H1 (cell line): ENCODE measurements at regions not wholly inside any gene's neighbourhood (a gene's known extent, or its start where the extent isn't known, plus 50 kb on each side); places are given as distances from the start of the nearest gene placed in this dataset.

Experiments
- CTCF ChIA-PET: fragments of 300-600 bp; sonication (Branson Sonifier 250); formaldehyde crosslinking; loops from one replicate; lab custom pipeline; 2021; ENCODE audit not compliant: partially characterized antibody; lab: Charles Lee
- POLR2A ChIA-PET: fragments of 300-600 bp; sonication (Branson Sonifier 250); formaldehyde crosslinking; loops from one replicate; lab custom pipeline; 2021; ENCODE audit warnings: inconsistent platforms; ENCODE audit not compliant: partially characterized antibody; lab: Charles Lee
- DNase-seq, 2 experiments: peaks; one replicate each; pipeline versions ENCODE4 v3.0.0 to v3.0.0-alpha.2; 2010 to 2022; ENCODE audit warnings: low spot score in 2 of 2, low read depth in 1 of 2, mixed read lengths in 1 of 2
- FAIRE-seq: peaks from 2 replicates; lab custom pipeline; 2011; peaks lifted over from hg19 to GRCh38; lab: Jason Lieb, UNC
- H2AFZ ChIP-seq: 2 replicates; pipeline ENCODE4 v1.8.1; 2012; ENCODE audit warnings: low read length, inconsistent platforms
- H2AK5ac ChIP-seq: 2 replicates; pipeline ENCODE4 v1.6.1; 2013; ENCODE audit warnings: low read depth, low read length
- H2BK120ac ChIP-seq: replicated peaks from 2 replicates; pipeline ENCODE3; 2013; ENCODE audit warnings: low read depth, low read length, inconsistent platforms
- H2BK12ac ChIP-seq: 2 replicates; pipeline ENCODE4 v1.6.1; 2013; ENCODE audit warnings: low read depth, low read length
- H2BK15ac ChIP-seq: 2 replicates; pipeline ENCODE4 v1.6.1; 2013; ENCODE audit warnings: low read length
- H2BK20ac ChIP-seq: 2 replicates; pipeline ENCODE4 v1.6.1; 2013; ENCODE audit warnings: low read length
- H2BK5ac ChIP-seq: 2 replicates; pipeline ENCODE4 v1.6.1; 2013; ENCODE audit warnings: low read depth, low read length
- H3K14ac ChIP-seq: 2 replicates; pipeline ENCODE4 v1.6.1; 2013; ENCODE audit warnings: inconsistent platforms; ENCODE audit not compliant: insufficient read length
- H3K18ac ChIP-seq: 2 replicates; pipeline ENCODE4 v1.6.1; 2013; ENCODE audit warnings: low read length; ENCODE audit errors: extremely low read depth
- H3K23ac ChIP-seq: 2 replicates; pipeline ENCODE4 v1.6.1; 2013; ENCODE audit warnings: inconsistent platforms; ENCODE audit not compliant: insufficient read length
- H3K23me2 ChIP-seq: 2 replicates; pipeline ENCODE4 v1.6.1; 2013; ENCODE audit warnings: low read depth, low read length
- H3K27ac ChIP-seq: 2 replicates; pipeline ENCODE4 v1.6.1; 2011; ENCODE audit warnings: low read depth, low read length, inconsistent platforms
- H3K27me3 ChIP-seq, 4 experiments: replicated peaks in 1 of 4; 1 replicate in 1 of 4; 2 replicates in 3 of 4; pipeline versions ENCODE4 v1.6.1 to v1.8.1; 2011 to 2013; ENCODE audit warnings: low read length in 3 of 4, mild to moderate bottlenecking in 3 of 4, inconsistent platforms in 2 of 4, mixed read lengths in 2 of 4, moderate library complexity in 1 of 4; ENCODE audit not compliant: control insufficient read depth in 3 of 4, insufficient read depth in 3 of 4; ENCODE audit errors: extremely low read depth in 1 of 4
- H3K36me3 ChIP-seq, 4 experiments: 2 replicates each; pipeline versions ENCODE4 v1.6.1 to v1.8.1; 2011 to 2013; ENCODE audit warnings: mild to moderate bottlenecking in 4 of 4, low read length in 3 of 4, moderate library complexity in 2 of 4, control low read depth in 1 of 4, inconsistent platforms in 1 of 4; ENCODE audit not compliant: insufficient read depth in 4 of 4, control insufficient read depth in 2 of 4
- H3K4ac ChIP-seq: replicated peaks from 2 replicates; pipeline ENCODE3; 2013; ENCODE audit warnings: low read length, low read depth, mixed read lengths, inconsistent platforms; ENCODE audit not compliant: insufficient read length
- H3K4me1 ChIP-seq, 4 experiments: replicated peaks in 1 of 4; 1 replicate in 1 of 4; 2 replicates in 3 of 4; pipeline versions ENCODE4 v1.6.1 to v1.8.1; 2011 to 2013; ENCODE audit warnings: low read length in 3 of 4, inconsistent platforms in 2 of 4, mixed read lengths in 1 of 4; ENCODE audit not compliant: insufficient read depth in 4 of 4, control insufficient read depth in 3 of 4
- H3K4me2 ChIP-seq, 2 experiments: 2 replicates each; pipeline versions ENCODE4 v1.6.1 to v1.8.1; 2011 to 2013; ENCODE audit warnings: low read depth in 2 of 2, low read length in 2 of 2, control low read depth in 1 of 2, inconsistent platforms in 1 of 2, mild to moderate bottlenecking in 1 of 2; ENCODE audit not compliant: insufficient read depth in 1 of 2
- H3K4me3 ChIP-seq, 4 experiments: fragments of 200-600, 300-600 bp in 1 of 4; sonication (generic), shearing (Covaris generic), sonication (Bioruptor Twin) in 1 of 4; 2 replicates each; pipeline versions ENCODE4 v1.5.1 to v1.8.1; 2011 to 2016; ENCODE audit warnings: low read length in 4 of 4, low read depth in 3 of 4, control low read depth in 2 of 4, inconsistent platforms in 2 of 4, mild to moderate bottlenecking in 2 of 4, mixed read lengths in 1 of 4, moderate library complexity in 1 of 4; ENCODE audit not compliant: insufficient read depth in 2 of 4; ENCODE audit errors: extremely low read depth in 1 of 4
- H3K56ac ChIP-seq: replicated peaks from 2 replicates; pipeline ENCODE3; 2013; ENCODE audit warnings: low read depth, mild to moderate bottlenecking, mixed read lengths, low read length, inconsistent platforms; ENCODE audit not compliant: insufficient read length
- H3K79me1 ChIP-seq: 2 replicates; pipeline ENCODE4 v1.6.1; 2013; ENCODE audit warnings: low read depth, low read length, control low read depth
- H3K79me2 ChIP-seq, 2 experiments: 2 replicates each; pipeline versions ENCODE4 v1.6.1 to v1.8.1; 2012 to 2013; ENCODE audit warnings: low read length in 2 of 2, mild to moderate bottlenecking in 2 of 2, inconsistent platforms in 1 of 2; ENCODE audit not compliant: insufficient read depth in 2 of 2, control insufficient read depth in 1 of 2
- H3K9ac ChIP-seq, 4 experiments: replicated peaks in 1 of 4; 1 replicate in 1 of 4; 2 replicates in 3 of 4; pipeline versions ENCODE4 v1.6.1 to v1.8.1; 2011 to 2013; ENCODE audit warnings: low read depth in 3 of 4, low read length in 3 of 4, control low read depth in 2 of 4, mild to moderate bottlenecking in 2 of 4, moderate library complexity in 2 of 4, inconsistent platforms in 1 of 4; ENCODE audit errors: extremely low read depth in 1 of 4
- H3K9me3 ChIP-seq, 2 experiments: 2 replicates each; pipeline versions ENCODE4 v1.6.1 to v1.8.1; 2012 to 2013; ENCODE audit warnings: mild to moderate bottlenecking in 2 of 2, moderate library complexity in 2 of 2, control low read depth in 1 of 2, inconsistent platforms in 1 of 2, low read depth in 1 of 2, low read length in 1 of 2, mixed read lengths in 1 of 2; ENCODE audit not compliant: insufficient read depth in 2 of 2
- H4K20me1 ChIP-seq, 2 experiments: replicated peaks in 1 of 2; 2 replicates each; pipeline versions ENCODE3 to v1.8.1; 2011 to 2013; ENCODE audit warnings: inconsistent platforms in 2 of 2, low read length in 2 of 2, mild to moderate bottlenecking in 1 of 2; ENCODE audit not compliant: insufficient read depth in 2 of 2, control insufficient read depth in 1 of 2
- H4K5ac ChIP-seq: 2 replicates; pipeline ENCODE4 v1.6.1; 2013; ENCODE audit warnings: low read length, low read depth, mixed read lengths, inconsistent platforms; ENCODE audit not compliant: insufficient read length
- H4K8ac ChIP-seq: 2 replicates; pipeline ENCODE4 v1.8.0; 2013; ENCODE audit warnings: mild to moderate bottlenecking, moderate library complexity, low read length, inconsistent platforms; ENCODE audit not compliant: insufficient read depth; ENCODE audit errors: extremely low read depth
- H4K91ac ChIP-seq: replicated peaks from 2 replicates; pipeline ENCODE3; 2013; ENCODE audit warnings: low read length, mixed read lengths, inconsistent platforms; ENCODE audit not compliant: insufficient read length
- EP300 ChIP-seq, 2 experiments: IDR thresholded peaks; 1 replicate in 1 of 2; 2 replicates in 1 of 2; pipeline ENCODE4 v1.6.1; 2011 to 2012; ENCODE audit warnings: low read depth in 2 of 2, low read length in 2 of 2, mild to moderate bottlenecking in 2 of 2, borderline replicate concordance in 1 of 2, inconsistent platforms in 1 of 2, moderate library complexity in 1 of 2
- GABPA ChIP-seq: IDR thresholded peaks from 2 replicates; pipeline ENCODE4 v1.6.1; 2011; ENCODE audit warnings: mild to moderate bottlenecking, low read length, moderate library complexity, borderline replicate concordance; ENCODE audit not compliant: insufficient read depth
- RFX5 ChIP-seq: IDR thresholded peaks from 2 replicates; pipeline ENCODE4 v1.6.1; 2011; ENCODE audit warnings: low read depth, low read length, improper control_type of control experiment, borderline replicate concordance
- SUZ12 ChIP-seq: fragments of 200-600 bp; sonication (generic); IDR thresholded peaks from 2 replicates; pipeline ENCODE4 v1.6.1; 2012; ENCODE audit warnings: mild to moderate bottlenecking, inconsistent platforms, low read length, moderate library complexity, mixed read lengths
- WGBS, 2 experiments: shearing (Covaris generic) in 1 of 2; methylation state at CpG; one replicate each; pipeline versions ENCODE4 v1.1.6 to v1.1.7; 2013 to 2015; ENCODE audit warnings: low lambda C conversion rate in 2 of 2, mixed read lengths in 2 of 2, inconsistent platforms in 1 of 2, low coverage in 1 of 2, missing lambda C conversion rate in 1 of 2; ENCODE audit not compliant: insufficient replicate concordance in 2 of 2, insufficient coverage in 1 of 2, insufficient read length in 1 of 2; ENCODE audit errors: extremely low coverage in 1 of 2, missing lambda C conversion rate in 1 of 2; 5-methylcytosine and 5-hydroxymethylcytosine counted together

- Histone ChIP-seq H3K18ac (no peak overlapping the region), H2AFZ (no peak overlapping the region), H4K20me1 (no peaks in the 10 kb centered on the region), H2BK12ac (no peak overlapping the region), H3K27ac (no peak overlapping the region), H4K8ac (no peak overlapping the region), H3K23me2 (no peaks in the 10 kb centered on the region; the same call in 1 of the 2 replicates), H2BK5ac (no peak overlapping the region), H3K79me2 (no peaks in the 10 kb centered on the region), H4K5ac (no peak overlapping the region), H3K23ac (no peak overlapping the region), H2BK120ac (no peak overlapping the region), H3K4me2 (no peak overlapping the region), H3K4me3 (no peak overlapping the region), H3K4me1 (no peaks in the 10 kb centered on the region), H3K4ac (no peak overlapping the region), H3K9me3 (peaks cover 0 to 9% of the 10 kb centered on the region in 2 experiments; a peak in 2 of 4 replicates), H2BK20ac (no peak overlapping the region), H3K79me1 (no peaks in the 10 kb centered on the region), H3K27me3 (no peaks in the 10 kb centered on the region), H3K9ac (no peak overlapping the region), H2BK15ac (no peak overlapping the region), H3K56ac (no peak overlapping the region), H4K91ac (no peak overlapping the region), H3K36me3 (no peaks in the 10 kb centered on the region), H3K14ac (no peak overlapping the region), H2AK5ac (no peak overlapping the region)
- FAIRE-seq, result no peak
- CTCF ChIA-PET, result interaction anchor here (0.6 to 1.2 kb wide), 3 partner anchors 36 to 101 kb away, joined by 3 read pairs; no protein-coding TSS in a partner anchor
- POLR2A ChIA-PET, result no interaction called here
- no peak for TF ChIP-seq GABPA
- no peak for TF ChIP-seq SUZ12
- TF ChIP-seq EP300 (IDR thresholded peaks at IDR 0.05; ENCODE audit: borderline replicate concordance in 1 of 2, low read depth in 2 of 2, low read length in 2 of 2), result no peak
- TF ChIP-seq RFX5, result no peak
- WGBS, 2 experiments, result 89% methylated on average over 5 of the region's 5 CpGs; no CpG with 5 or more reads in 1 of the 2 experiments
- DNase-seq, result no peak
Measured at GRCh38 chr10:1860351-1860750, 123.0 kb upstream of the ADARB2 start.
